ENCODE measurements at regions not wholly inside any gene's neighbourhood (a gene's known extent, or its start where the extent isn't known, plus 50 kb on each side); places are given as distances from the start of the nearest gene placed in this dataset.

GRCh38 chrX:15163131-15163530 is 106.8 kb downstream of the ASB9 start:
- TF ChIP-seq EZH2 (IDR thresholded peaks at IDR 0.05; ENCODE audit: insufficient read depth, poor library complexity, severe bottlenecking), result no peak
- no peak for TF ChIP-seq EZH2phosphoT487 (IDR thresholded peaks at IDR 0.05; ENCODE audit: insufficient read depth, low read depth)

Measured in GM23248 (cell line).